NCI-H526 treated with DMSO at 0.1 percent for 48 hours (cell line): ENCODE measurements at regions not wholly inside any gene's neighbourhood (a gene's known extent, or its start where the extent isn't known, plus 50 kb on each side); places are given as distances from the start of the nearest gene placed in this dataset.
A peak's percentile ranks its signal among the peaks of the same experiment; 100 is the strongest.

Source experiments
- DNase-seq: peaks from one replicate; lab custom pipeline; 2025; lab: John Stamatoyannopoulos, UW

- no peak for DNase-seq
Measured at GRCh38 chr4:11182586-11183355, 245.9 kb downstream of the HS3ST1 start.

- no peak for DNase-seq
Measured at GRCh38 chr4:11182031-11182430, 246.7 kb downstream of the HS3ST1 start.

GRCh38 chr4:11179796-11180195 is 248.9 kb downstream of the HS3ST1 start:
- DNase-seq: no peak

GRCh38 chr4:11178433-11178832 is 250.3 kb downstream of the HS3ST1 start:
- no peak for DNase-seq

- no peak for DNase-seq
Measured at GRCh38 chr4:11175374-11175773, 253.3 kb downstream of the HS3ST1 start.

GRCh38 chr4:11166606-11167005 is 262.1 kb downstream of the HS3ST1 start:
- DNase-seq: no peak

- no peak for DNase-seq
Measured at GRCh38 chr4:11166034-11166433, 262.7 kb downstream of the HS3ST1 start.

GRCh38 chr4:11165052-11165451 is 263.6 kb downstream of the HS3ST1 start:
- no peak for DNase-seq

GRCh38 chr4:11160288-11160687 is 268.4 kb downstream of the HS3ST1 start:
- DNase-seq: no peak

GRCh38 chr4:11158971-11159370 is 269.7 kb downstream of the HS3ST1 start:
- DNase-seq: no peak

- no peak for DNase-seq
Measured at GRCh38 chr4:11155208-11155867, 273.4 kb downstream of the HS3ST1 start.

GRCh38 chr4:11153171-11153750 is 275.4 kb downstream of the HS3ST1 start:
- DNase-seq: no peak

- no peak for DNase-seq
Measured at GRCh38 chr4:11152684-11153083, 276.0 kb downstream of the HS3ST1 start.

- DNase-seq: no peak
Measured at GRCh38 chr4:11151500-11151899, 277.2 kb downstream of the HS3ST1 start.

GRCh38 chr4:11149612-11150259 is 279.0 kb downstream of the HS3ST1 start:
- peak; percentile 51 for DNase-seq

GRCh38 chr4:11139871-11140270 is 288.8 kb downstream of the HS3ST1 start:
- DNase-seq: no peak

- DNase-seq: no peak
Measured at GRCh38 chr4:11138964-11139363, 289.7 kb downstream of the HS3ST1 start.

GRCh38 chr4:11134705-11135104 is 294.0 kb downstream of the HS3ST1 start:
- DNase-seq: no peak

GRCh38 chr4:11133868-11134267 is 294.8 kb downstream of the HS3ST1 start:
- DNase-seq: no peak

- DNase-seq: no peak
Measured at GRCh38 chr4:11132478-11132877, 296.2 kb downstream of the HS3ST1 start.

GRCh38 chr4:11131491-11131890 is 297.2 kb downstream of the HS3ST1 start:
- DNase-seq: no peak

- DNase-seq: no peak
Measured at GRCh38 chr4:11130195-11130970, 298.3 kb downstream of the HS3ST1 start.
